OCI-LY3 (cell line): ENCODE measurements at regions not wholly inside any gene's neighbourhood (a gene's known extent, or its start where the extent isn't known, plus 50 kb on each side); places are given as distances from the start of the nearest gene placed in this dataset.

ENCODE experiments used
- CTCF ChIP-seq: fragments of 200-600, 300-600 bp; sonication (generic); IDR thresholded peaks from 2 replicates; pipeline ENCODE4 v1.5.1; 2014; ENCODE audit warnings: antibody characterized with exemption, low read length, low read depth
- EZH2phosphoT487 ChIP-seq: fragments of 200-600 bp; shearing (Covaris generic); IDR thresholded peaks from 2 replicates; pipeline ENCODE4 v1.6.1; 2018; ENCODE audit warnings: antibody characterized with exemption, mixed run types, low read depth

DNA sequence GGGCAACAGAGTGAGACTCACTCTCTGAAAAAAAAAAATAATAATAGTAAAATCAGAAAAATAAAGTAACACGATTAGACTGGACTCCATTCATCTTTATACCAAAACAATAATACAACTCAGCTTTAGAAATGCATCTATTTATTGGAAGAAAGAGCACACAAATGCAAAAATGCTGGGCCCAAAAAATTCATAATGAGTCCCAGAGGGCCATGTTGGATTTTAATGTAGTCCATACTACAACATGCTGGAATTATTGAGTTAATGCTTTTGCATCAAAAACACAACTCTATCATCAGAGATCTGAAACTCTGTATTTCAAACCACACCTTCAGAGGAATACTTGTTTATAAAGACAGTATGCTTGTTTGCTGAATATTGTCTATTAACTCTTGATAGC is 1614.7 kb downstream of the STIM2 start:
- TF ChIP-seq CTCF (no peak), EZH2phosphoT487 (no peak)
